HG02970 (cell line): ENCODE measurements at regions not wholly inside any gene's neighbourhood (a gene's known extent, or its start where the extent isn't known, plus 50 kb on each side); places are given as distances from the start of the nearest gene placed in this dataset.
"Not testable (repeated sequence)": the region's sequence is repeated elsewhere in the genome, so short reads cannot be mapped to it uniquely, and the experiment has no call there.

Experiments used
- ATAC-seq: cut with Tn5 transposase; IDR thresholded peaks from one replicate; pipeline ENCODE4 v1.9.1; 2021; ENCODE audit warnings: mild to moderate bottlenecking, moderate library complexity, moderate number of reproducible peaks; ENCODE audit not compliant: unreplicated experiment, low FRiP score

DNA sequence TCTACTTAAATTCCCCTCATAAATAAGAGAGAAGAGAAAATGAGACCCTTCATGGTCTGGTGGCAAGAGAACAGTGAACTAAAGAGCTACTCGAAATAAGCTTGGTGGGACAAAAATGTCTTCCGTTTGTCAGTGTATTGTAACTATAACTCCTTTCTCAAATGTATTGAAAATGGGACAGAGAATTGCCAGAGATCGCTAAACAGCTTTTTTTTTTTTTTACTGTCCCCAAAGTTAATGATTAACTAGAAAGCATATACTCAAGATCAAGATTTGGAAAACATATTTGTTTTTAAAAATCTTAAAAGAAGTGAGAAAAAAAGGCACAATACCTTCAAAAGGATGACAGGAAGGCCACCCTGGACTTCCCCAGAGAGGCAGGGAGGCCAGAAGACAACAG, 206.4 kb upstream of the CTNND2 start:
- ATAC-seq, result no peak

DNA sequence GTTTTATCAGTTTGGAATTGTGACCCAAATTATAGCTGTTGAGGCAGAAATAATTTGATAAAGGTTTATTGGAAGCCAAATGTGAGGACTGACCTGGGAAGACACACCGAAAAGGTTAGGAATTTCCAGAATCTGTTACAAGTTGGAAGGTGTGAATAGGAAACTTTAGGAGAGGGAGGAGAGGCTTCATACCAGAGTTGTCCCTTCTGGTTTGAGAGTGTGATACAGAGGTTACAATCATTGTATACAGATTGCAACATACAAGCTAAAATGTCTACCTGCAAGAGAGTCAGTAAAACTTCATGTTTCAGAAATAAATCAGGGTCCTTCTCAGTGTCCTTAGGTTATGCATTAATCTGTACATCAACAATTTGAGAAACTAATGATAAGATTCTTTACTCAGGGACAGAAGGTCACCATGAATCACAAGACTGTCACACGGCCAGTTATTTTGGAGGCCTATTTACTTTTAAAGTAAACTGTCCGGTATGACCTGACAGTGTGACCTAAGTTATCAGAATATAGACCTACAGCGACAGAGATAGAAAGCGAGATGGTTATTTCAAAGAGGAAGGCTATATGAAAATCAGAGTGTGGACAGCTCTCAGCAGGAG, 204.9 kb upstream of the CTNND2 start:
- no peak for ATAC-seq

DNA sequence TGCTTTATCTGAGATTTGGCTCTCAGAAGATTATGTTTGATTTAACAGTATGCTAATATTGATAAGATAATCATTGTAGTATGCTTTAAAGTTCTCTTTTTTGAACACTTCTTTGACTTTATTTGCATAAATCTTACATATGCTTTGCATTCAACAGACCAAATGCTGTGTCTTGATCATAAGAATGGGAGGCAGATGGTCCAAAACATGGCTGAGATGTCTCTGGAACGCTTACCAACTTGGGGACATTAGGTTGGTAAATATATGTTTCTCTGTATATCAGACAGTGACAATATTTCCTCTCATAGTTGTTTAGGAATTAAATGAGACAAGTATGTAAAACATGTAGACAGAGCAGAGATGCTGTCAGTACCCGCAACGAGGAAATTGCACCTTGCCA, 197.9 kb upstream of the CTNND2 start:
- no peak for ATAC-seq

DNA sequence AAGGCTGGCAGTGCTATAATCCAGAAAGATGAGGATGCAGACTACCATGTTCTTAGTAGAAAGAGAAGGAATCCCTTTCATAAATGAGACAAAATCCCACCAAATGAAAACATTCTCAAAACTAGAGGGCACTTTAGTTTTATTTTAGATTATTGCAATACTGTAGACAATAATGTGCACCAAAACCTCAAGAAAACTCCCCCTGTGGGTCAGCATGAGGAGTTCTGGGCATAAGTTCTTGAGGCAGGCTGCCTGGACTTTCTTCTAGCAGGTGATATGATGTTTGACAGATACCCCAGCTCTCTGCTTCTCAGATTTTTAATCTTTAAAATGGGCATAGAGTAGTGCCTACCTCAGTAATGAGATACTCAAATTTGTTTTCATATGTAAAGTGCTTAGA, 196.3 kb upstream of the CTNND2 start:
- no peak for ATAC-seq

DNA sequence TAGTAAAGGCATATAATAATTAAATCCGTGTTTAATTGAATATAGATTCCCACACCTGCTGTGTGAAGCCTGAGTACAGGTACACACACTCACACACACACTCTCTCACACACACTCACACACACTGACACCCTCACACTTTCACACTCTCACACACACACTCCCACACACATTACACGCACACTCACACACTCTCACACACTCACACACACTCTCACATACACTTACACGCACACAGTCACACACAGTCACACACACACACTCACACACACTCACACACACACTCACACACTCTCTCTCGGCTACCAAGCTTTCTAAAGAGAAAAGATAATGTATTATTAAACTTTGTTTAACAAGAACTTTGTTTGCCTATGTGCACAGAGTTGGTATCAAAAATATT, 195.1 kb upstream of the CTNND2 start:
- ATAC-seq, result no peak

DNA sequence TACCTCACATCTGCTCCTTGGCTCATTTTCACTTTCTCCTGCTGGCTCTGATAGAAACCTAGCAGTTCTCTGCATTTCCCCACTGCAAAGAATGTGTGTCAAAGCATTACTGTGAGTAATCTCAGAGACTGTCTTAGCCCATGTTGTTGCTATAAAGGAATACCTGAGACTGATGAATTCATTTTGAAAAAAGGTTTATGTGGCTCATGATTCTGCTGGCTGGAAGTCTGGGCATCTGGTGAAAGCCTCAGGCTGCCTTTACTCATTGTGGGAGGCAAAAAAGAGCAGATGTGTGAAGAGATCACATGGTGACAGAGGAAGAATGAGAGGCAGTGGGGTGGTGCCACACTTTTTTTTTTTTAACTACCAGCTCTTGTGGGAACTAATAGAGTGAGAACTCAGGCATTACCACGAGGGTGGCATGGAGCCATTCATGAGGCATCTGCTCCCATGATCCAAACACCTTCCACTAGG, 191.6 kb upstream of the CTNND2 start:
- ATAC-seq, result no peak

DNA sequence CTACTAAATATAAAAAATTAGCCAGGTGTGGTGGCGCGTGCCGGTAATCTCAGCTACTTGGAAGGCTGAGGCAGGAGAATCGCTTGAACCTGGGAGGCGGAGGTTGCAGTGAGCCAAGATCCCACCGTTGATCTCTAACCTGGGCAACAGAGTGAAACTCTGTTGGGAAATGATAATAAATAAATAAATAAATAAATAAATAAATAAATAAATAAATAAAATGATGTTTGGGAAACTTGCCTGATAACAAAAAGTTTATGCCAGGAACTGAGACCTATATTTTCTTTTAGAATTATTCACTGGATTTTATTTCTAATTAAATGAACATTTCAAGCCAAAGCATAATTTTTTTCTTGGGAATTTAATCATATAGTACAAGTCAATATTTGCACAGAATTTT, 189.3 kb upstream of the CTNND2 start:
- no peak for ATAC-seq

DNA sequence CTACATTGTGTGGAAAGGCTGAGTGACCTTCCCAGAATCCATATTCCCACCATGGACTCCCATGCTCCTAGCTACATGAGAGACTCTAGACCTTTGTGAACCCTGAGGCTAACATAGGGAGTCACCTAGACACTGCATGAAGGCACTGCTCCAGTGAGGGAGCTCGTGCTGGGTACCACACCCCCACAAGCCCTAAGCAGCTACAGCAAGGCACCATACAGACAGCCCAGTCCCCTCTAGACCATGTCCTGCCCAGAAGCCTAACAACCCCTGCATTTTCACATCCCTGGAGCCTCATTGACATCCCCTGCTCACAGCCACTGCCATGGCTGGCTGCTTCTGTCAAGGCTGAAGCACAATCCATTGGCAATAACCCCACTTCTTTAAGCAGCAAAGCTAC, 176.5 kb upstream of the CTNND2 start:
- no peak for ATAC-seq

DNA sequence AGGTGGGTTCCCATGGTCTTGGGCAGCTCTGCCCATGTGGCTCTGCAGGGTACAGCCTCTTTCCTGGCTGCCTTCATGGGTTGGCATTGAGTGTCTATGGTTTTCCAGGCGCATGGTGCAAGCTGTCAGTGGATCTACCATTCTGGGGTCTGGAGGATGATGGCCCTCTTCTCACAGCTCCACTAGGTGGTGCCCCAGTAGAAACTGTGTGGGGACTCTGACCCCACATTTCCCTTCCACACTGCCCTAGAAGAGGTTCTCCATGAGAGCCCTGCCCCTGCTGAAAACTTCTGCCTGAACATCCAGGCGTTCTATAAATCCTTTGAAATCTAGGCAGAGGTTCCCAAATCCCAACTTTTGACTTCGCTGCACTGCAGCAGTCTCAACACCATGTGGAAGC, 174.0 kb upstream of the CTNND2 start:
- ATAC-seq, result not testable (repeated sequence)

DNA sequence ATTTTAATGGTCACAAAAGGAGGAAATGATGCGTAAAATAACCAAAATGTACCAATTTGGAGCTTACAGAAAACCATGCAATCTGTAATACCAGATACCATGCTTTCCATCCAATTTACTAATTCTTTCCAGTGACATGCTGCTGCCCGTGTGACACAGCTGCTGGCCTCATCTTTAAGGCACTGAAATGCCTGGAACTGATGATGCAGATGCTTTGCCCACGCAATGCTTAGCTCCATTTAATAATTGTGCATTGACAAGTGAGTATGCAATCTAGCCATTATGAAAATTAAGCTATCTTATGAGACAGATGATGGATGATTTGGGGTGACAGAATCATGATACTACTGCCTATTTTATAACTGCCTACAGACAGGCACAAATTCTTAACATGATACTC, 169.2 kb upstream of the CTNND2 start:
- no peak for ATAC-seq

DNA sequence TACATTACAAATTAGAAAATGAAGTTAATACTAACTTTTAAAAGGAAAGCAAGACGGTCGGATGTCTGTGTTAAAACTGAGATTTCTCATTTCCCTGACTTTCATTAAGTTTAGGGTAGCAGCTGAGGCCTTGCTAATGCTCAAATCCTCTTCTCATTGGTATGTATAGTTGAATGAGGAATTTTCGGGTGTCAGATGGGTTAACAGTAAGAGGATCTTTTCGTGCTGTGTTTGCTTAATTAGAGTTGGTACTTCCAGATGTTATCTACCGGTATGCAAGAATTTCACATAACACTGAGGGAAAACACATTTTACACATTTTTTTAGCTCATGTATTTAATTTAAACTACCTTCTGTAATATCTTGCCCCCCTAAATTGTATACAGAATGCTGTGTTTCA, 168.2 kb upstream of the CTNND2 start:
- ATAC-seq, result no peak

DNA sequence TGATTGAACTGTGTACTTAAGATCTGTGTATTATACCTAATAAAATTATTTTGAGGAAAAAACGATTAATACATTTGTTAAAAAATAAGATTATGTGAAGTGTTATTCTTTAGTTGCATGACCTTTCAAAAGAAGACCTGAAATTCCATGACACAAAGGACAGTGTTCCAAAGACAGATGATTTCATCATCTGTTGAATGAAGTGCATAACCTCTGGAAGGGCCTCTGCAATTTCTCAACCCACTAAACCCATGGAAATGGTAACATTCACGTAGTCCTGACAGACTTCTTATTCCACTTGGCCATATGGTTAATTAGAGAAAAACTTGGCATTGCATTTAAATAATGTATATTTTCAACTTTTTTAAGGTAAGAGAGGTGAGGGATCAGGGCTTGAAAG, 167.2 kb upstream of the CTNND2 start:
- no peak for ATAC-seq

DNA sequence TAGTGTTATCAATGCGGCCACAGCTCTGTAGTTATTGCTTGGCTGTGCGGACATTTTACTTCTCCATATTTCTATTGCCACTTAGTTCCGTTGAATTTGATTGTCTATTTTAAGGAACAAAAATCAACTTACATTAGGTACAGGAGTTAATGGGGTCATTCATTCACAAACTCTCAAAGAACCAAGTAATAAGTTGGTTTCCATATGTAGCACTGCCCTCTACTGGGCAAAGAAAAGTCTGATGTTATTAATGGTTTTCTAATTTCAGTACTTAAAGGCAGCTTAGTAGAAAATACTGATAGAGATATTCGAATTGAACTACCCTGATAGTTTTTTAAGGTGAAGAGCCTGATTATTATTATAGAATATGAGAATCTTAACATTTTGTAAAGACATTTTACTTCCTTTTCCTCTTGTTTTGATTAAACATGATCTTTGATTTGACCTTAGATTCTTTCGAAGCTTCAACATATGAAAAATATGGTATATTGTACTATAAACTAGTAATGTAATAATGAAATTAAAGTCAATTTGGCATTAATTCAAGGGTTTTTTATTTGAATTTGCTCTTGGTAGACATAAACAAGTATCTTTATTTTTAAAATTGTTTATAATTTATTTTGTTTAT, 119.5 kb upstream of the CTNND2 start:
- no peak for ATAC-seq

DNA sequence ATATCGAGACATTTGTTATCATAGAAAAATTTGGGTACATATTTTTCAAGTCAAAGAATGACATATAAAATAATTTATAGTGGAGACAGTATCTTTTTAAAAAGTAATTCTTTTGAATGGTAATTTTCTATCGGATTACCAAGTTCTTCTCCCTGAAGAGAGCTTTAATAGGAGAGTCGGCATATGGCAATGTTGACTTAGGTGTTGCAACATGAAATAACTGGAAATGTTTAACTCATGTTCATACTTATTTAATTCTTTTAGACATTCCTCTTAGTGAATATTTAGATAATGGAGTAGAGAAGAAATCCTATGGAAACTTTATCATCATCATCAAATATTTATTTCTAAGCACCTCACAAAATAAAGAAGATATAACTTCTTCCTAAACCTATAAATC, 118.2 kb upstream of the CTNND2 start:
- ATAC-seq, result no peak

DNA sequence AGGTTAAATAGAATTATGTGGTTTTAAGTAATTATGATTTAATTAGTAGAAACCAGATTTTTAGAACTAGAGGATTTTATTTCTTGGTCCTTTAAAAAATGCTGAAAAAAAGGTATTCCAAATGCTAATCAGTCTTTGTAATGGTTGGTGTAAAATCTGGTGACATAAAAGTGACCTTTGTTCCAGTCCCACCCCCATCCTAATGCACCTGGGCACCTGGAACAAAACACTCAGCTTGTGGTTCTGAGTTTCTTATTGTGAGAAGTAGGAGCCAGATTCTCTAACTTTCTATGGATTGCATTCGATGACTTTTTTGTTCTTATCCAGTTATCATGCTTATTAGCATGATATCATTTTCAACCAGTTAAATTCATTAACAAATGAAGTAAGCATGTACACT, 115.1 kb upstream of the CTNND2 start:
- ATAC-seq, result no peak

DNA sequence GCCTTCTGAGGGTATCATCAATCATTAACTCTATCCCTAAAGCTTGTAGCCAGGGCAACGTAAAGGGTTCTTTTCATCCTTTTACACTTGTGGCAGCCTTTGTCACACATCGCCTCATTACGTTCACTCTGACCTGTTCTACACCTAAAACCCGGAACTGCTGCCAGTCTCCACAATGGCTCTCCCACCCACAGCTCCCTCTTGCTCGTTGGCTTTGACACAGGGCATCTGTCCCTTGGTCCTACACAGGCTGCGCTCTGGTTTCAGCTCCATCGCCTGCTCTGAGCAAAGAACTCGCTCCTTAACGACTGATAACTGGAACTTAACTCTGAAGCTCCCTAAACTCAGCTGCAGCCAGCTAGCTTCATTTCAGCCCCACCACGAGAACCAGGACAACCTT, 112.8 kb upstream of the CTNND2 start:
- no peak for ATAC-seq

DNA sequence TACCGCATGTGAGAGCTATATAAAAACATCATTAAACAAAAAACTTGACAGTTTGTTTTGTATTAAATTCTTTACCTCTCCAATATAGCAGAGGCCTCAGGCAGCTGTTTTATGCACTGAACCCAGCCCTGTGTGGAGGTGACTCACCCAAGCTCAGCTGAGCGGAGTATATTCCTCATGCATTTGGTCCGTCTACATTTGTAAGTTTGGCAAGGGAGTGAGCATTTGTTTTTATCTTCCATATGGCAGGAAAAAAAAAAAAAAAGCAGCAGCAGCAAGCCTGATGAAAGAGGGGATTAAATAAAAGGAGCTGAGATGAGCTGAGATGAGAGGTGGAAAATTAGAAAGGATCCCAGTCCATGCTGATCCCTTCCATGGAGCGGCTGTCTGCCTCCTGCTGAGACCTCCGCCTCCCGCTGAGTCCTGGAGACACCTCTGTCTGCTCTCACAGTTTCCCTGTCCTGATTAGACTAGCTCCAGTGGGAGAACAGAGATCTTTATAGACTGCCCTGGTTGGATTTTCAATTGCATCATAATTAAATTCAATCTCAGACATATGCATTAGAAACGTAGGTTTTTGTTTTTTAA, 112.0 kb upstream of the CTNND2 start:
- no peak for ATAC-seq

DNA sequence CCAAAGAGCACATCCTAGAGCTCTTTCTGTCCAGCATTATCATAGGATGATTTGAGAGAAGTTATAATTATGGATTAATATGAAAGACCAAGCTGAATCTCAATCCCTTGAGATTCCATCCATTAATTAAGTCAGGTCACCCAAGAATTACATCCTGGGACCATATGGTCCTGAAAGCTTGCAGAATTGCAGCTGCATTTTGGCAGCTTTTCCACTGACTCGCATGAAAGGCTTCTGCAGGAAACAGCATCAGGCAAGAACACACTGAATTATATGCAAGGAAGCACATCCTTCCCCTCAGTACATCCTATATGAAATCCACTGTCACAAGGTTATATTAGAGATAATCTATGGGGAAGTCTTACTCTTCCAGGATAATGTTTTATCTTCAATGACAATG, 109.1 kb upstream of the CTNND2 start:
- ATAC-seq, result no peak

DNA sequence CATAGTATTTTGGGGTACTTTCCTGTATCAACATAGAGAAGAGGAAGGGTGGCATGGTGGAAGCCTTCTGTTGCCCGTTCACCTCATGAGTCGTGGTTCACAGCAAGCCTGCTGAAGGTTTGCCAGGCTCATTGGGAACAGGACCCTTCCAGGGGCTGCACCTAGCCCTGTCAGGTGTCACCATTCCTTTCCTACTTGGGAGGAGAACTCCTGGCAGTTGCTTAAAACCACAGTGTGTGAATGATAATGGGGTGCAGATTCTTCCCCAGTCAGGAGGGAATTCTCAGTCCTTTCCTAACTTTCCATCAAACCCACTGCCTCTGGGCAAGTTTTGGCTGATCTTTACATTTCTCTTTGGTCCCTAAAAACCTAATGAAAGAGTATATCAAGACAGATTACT, 99.4 kb upstream of the CTNND2 start:
- no peak for ATAC-seq

DNA sequence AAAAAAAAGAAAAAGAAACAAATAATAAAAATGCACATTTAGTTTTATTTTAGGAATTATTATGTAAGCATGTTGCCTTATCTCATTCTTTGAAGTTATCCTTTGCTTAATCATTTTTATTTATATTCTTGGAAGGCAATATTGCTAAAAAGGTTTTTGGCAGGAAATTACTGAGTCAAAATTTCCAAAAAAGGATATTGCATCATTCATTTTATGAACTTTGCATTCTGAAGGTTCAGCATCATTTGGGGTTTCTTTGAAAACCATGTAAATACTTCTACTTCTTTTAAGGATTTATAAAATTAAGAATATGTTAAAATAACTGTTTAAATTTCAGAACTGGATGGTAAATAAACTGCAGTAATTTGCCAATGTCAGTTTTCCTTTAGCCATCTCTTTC, 94.2 kb upstream of the CTNND2 start:
- ATAC-seq, result no peak

DNA sequence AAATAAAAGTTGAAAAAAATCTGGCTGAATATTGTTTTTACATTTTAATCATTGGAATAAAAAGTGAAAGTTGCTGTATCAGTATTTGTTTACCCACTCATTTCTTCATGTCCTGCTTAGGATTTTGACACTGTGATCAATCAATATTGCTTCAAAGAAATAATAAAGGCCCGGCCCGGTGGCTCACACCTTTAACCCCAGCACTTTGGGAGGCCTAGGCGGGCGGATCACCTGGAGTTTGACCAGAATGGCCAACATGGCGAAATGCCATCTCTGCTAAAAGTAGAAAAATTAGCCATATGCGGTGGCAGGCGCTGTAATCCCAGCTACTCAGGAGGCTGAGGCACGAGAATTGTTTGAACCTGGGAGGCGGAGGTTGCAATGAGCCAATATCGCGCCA, 93.7 kb upstream of the CTNND2 start:
- no peak for ATAC-seq

DNA sequence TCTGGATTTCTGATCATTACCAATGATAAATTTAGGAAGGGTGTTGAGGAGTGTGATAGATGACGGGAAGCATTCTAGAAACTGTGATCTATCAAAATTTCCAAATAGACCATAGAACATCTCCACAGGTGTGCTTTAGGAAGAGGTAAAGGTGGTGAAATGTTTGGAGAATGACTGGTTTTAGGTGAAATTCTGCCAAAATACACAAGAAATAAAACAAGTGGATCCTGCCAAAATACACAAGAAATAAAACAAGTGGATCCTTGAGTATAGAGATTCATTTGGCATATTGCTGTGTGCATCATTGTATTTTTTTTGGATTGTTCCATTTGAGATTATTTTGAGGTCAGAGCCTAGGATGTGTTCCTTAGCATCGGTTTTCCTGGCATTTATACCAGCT, 88.3 kb upstream of the CTNND2 start:
- ATAC-seq, result no peak
